Mesodermal cell (in vitro differentiated cells): ENCODE measurements at regions not wholly inside any gene's neighbourhood (a gene's known extent, or its start where the extent isn't known, plus 50 kb on each side); places are given as distances from the start of the nearest gene placed in this dataset.
"Not testable (repeated sequence)": the region's sequence is repeated elsewhere in the genome, so short reads cannot be mapped to it uniquely, and the experiment has no call there.

ENCODE experiments used
- H3K27ac ChIP-seq: 2 replicates; pipeline ENCODE4 v1.7.0; 2013; ENCODE audit warnings: mild to moderate bottlenecking, low read depth, low read length, moderate library complexity; ENCODE audit not compliant: severe bottlenecking
- H3K36me3 ChIP-seq: 2 replicates; pipeline ENCODE4 v1.7.1; 2013; ENCODE audit warnings: mild to moderate bottlenecking, low read length, moderate library complexity; ENCODE audit not compliant: control insufficient read depth, insufficient read depth
- H3K4me1 ChIP-seq: one replicate; pipeline ENCODE4 v1.7.1; 2013; ENCODE audit warnings: mild to moderate bottlenecking, low read length; ENCODE audit not compliant: insufficient read depth, control insufficient read depth, poor library complexity, severe bottlenecking
- H3K4me3 ChIP-seq: 2 replicates; pipeline ENCODE4 v1.7.0; 2013; ENCODE audit warnings: low read length, control low read depth, mild to moderate bottlenecking; ENCODE audit not compliant: insufficient read depth, poor library complexity, severe bottlenecking; ENCODE audit errors: extremely low read depth
- H3K9me3 ChIP-seq: 2 replicates; pipeline ENCODE4 v1.7.1; 2013; ENCODE audit warnings: mild to moderate bottlenecking, low read length, moderate library complexity; ENCODE audit not compliant: control insufficient read depth
- WGBS, 2 experiments: methylation state at CpG; one replicate each; pipeline ENCODE4 v1.1.5; 2013; ENCODE audit warnings: missing lambda C conversion rate in 2 of 2; ENCODE audit not compliant: insufficient coverage in 2 of 2; 5-methylcytosine and 5-hydroxymethylcytosine counted together

DNA sequence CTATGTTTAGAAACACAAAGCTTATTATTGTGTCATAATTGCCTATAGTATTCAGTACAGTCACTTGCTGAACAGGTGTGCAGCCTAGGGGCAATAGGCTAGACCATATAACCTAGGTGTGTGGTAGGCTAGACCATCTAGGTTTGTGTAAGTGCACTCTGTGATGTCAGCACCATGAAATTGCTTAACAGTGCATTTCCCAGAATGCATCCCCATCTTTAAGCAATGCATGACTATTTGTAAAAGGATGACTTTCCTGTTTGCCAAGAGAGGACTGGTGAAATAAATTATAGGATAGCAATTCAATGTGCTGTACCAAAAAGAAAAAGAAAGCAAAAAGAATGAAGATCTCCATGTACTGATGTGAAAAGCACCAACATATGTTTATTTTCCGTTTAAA lies 288.7 kb upstream of the AUTS2 start:
- no CpG with 5 or more reads among the region's 1 CpG for WGBS, 2 experiments
- H3K36me3 ChIP-seq = no peaks in the 10 kb centered on the region
- H3K9me3 ChIP-seq = no peaks in the 10 kb centered on the region
- no peak overlapping the region for H3K27ac ChIP-seq
- no peaks in the 10 kb centered on the region for H3K4me1 ChIP-seq
- no peak overlapping the region for H3K4me3 ChIP-seq

GRCh38 chr7:69311489-69311888 lies 286.8 kb upstream of the AUTS2 start:
- Histone ChIP-seq H3K27ac (no peak overlapping the region), H3K9me3 (no peaks in the 10 kb centered on the region), H3K4me3 (no peak overlapping the region), H3K4me1 (no peaks in the 10 kb centered on the region), H3K36me3 (no peaks in the 10 kb centered on the region)
- WGBS, 2 experiments = 57% methylated on average over 1 of the region's 1 CpG; no CpG with 5 or more reads in 1 of the 2 experiments

- H3K27ac ChIP-seq, H3K4me3 ChIP-seq, H3K9me3 ChIP-seq, H3K4me1 ChIP-seq, H3K36me3 ChIP-seq: not testable (repeated sequence)
- 88 to 100% methylated on average over 2 to 3 of the region's 4 CpGs for WGBS, 2 experiments
Observed at GRCh38 chr7:69313852-69314251, 284.4 kb upstream of the AUTS2 start.

GRCh38 chr7:69318794-69319193 lies 279.5 kb upstream of the AUTS2 start:
- Histone ChIP-seq H3K27ac (no peak overlapping the region), H3K36me3 (no peaks in the 10 kb centered on the region), H3K9me3 (no peaks in the 10 kb centered on the region), H3K4me1 (no peaks in the 10 kb centered on the region), H3K4me3 (no peak overlapping the region)
- WGBS, 2 experiments = 82 to 83% methylated on average over 10 of the region's 10 CpGs

DNA sequence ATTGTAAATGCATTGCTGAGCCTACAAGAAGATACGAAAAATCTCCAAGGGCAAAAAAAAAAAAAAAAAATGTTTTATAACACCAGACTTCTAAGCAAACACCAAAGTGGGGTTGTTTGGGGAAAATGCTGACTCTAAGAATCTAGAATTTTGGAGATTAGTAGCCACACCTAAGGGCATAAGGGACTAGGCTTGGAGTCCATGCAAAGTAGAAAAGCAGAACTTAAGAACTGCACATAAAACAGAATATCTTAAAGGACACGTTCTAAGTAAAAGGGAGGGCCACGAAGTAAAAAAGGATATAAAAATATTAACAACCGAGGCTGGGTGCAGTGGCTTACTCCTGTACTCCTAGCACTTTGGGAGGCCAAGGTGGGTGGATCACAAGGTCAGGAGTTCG lies 269.8 kb upstream of the AUTS2 start:
- Histone ChIP-seq H3K4me1 (no peaks in the 10 kb centered on the region), H3K27ac (no peak overlapping the region), H3K9me3 (no peaks in the 10 kb centered on the region), H3K4me3 (no peak overlapping the region), H3K36me3 (no peaks in the 10 kb centered on the region)
- 63 to 93% methylated on average over 2 to 4 of the region's 5 CpGs for WGBS, 2 experiments

- H3K9me3 ChIP-seq = no peaks in the 10 kb centered on the region
- H3K27ac ChIP-seq = no peak overlapping the region
- no peak overlapping the region for H3K4me3 ChIP-seq
- H3K4me1 ChIP-seq = no peaks in the 10 kb centered on the region
- WGBS, 2 experiments = 96 to 100% methylated on average over 3 of the region's 3 CpGs
- H3K36me3 ChIP-seq = no peaks in the 10 kb centered on the region
Observed at GRCh38 chr7:69334701-69335100, 263.6 kb upstream of the AUTS2 start.

- WGBS, 2 experiments = 94 to 97% methylated on average over 7 to 8 of the region's 8 CpGs
- Histone ChIP-seq H3K4me3 (no peak overlapping the region), H3K36me3 (no peaks in the 10 kb centered on the region), H3K27ac (no peak overlapping the region), H3K4me1 (no peaks in the 10 kb centered on the region), H3K9me3 (no peaks in the 10 kb centered on the region)
Observed at GRCh38 chr7:69335331-69335730, 262.9 kb upstream of the AUTS2 start.

DNA sequence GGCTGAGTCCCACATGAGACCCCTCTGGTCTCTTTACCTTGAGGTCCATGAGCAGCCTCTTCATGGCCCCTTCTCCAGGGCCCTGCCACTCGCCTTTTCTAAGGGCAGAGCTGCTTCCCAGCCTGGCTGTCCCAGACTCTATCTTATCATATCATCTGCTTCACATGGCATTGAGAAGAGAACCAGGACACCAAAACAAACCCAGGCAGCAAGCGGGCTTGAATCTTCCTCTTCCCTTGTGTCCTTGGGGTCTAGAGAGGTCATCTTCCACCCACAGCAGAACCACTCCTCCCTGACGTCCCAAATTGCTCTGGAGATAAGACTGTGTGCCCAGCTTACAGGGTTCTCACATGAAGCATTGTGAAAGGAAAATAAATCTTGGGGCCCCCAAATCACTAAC lies 261.3 kb upstream of the AUTS2 start:
- Histone ChIP-seq H3K36me3 (no peaks in the 10 kb centered on the region), H3K9me3 (no peaks in the 10 kb centered on the region), H3K4me3 (no peak overlapping the region), H3K4me1 (no peaks in the 10 kb centered on the region), H3K27ac (no peak overlapping the region)
- 67 to 76% methylated on average over 1 to 3 of the region's 3 CpGs for WGBS, 2 experiments

- no peak overlapping the region for H3K4me3 ChIP-seq
- H3K27ac ChIP-seq = no peak overlapping the region
- H3K36me3 ChIP-seq = no peaks in the 10 kb centered on the region
- H3K4me1 ChIP-seq = no peaks in the 10 kb centered on the region
- H3K9me3 ChIP-seq = no peaks in the 10 kb centered on the region
- WGBS, 2 experiments = 89 to 95% methylated on average over 8 of the region's 8 CpGs
Observed at GRCh38 chr7:69338144-69338543, 260.1 kb upstream of the AUTS2 start.

DNA sequence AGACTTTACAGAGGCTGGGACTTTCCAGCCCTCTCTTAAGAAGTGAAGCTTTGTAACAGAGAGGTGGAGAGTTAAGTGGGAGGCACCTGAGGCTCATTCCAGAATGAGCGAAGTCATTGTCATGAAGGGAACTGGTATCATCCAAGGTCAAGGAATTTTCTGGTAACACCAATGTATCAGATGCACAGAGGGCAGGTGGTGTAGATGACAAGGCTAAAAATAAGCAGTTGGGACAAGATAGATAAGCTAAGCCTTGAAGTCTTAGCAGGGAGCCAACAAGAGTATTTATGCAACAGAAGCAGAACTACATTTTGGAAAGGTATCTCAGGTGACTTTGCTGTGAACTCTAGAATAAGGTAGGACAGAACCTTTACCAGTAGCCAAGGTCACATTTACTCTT lies 257.0 kb upstream of the AUTS2 start:
- H3K4me3 ChIP-seq = no peak overlapping the region
- no peaks in the 10 kb centered on the region for H3K9me3 ChIP-seq
- H3K36me3 ChIP-seq = no peaks in the 10 kb centered on the region
- H3K4me1 ChIP-seq = no peaks in the 10 kb centered on the region
- H3K27ac ChIP-seq = no peak overlapping the region
- 100% methylated on average over 1 of the region's 1 CpG for WGBS, 2 experiments

DNA sequence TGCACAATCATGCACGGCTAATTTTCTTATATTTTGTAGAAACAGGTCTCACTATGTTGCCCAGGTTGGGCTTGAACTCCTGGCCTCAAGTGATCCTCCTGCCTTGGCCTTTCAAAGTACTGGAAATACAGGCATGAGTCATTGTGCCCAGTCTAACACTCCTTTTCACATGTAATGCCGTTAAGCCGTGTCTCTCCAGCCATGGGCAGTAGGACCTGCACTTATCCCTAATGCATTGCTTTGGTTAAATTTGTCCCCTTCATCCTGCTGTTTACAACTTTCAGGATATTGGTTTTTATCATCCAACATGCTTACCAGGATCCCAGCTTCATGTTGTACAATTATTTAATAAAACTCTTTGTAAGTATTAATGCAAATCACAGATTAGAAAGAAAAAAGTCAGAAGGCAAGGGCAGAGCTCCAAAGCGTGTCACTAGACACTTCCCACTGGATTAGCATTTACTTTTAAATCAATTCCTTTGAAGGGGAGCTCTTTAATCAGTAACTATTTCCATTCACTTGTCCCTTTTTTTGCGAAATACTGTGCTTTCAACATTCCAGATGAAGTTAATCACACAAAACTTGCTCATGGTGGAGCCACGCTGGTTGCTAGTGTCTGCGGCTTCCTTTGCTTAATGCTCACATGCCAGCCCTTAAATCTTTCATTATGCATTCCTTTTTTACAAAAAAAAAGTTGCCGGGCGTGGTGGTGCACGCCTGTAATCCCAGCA lies 256.0 kb upstream of the AUTS2 start:
- Histone ChIP-seq H3K9me3 (no peaks in the 10 kb centered on the region), H3K36me3 (no peaks in the 10 kb centered on the region), H3K4me1 (no peaks in the 10 kb centered on the region), H3K4me3 (no peak overlapping the region), H3K27ac (no peak overlapping the region)
- 96% methylated on average over 8 to 10 of the region's 10 CpGs for WGBS, 2 experiments
